B cell (primary cell): ENCODE measurements at regions not wholly inside any gene's neighbourhood (a gene's known extent, or its start where the extent isn't known, plus 50 kb on each side); places are given as distances from the start of the nearest gene placed in this dataset.

Experiments used
- ATAC-seq: fragments of 200-7000 bp; cut with Tn5 transposase; one replicate; pipeline ENCODE4 v1.10.0; 2021; ENCODE audit warnings: low read depth, mild to moderate bottlenecking, moderate number of reproducible peaks, moderate library complexity
- CTCF ChIA-PET: fragments of 350-600 bp; sonication (Branson Sonifier 250); formaldehyde crosslinking; loops from one replicate; lab custom pipeline; 2021; ENCODE audit warnings: antibody characterized with exemption, inconsistent platforms; lab: Charles Lee
- POLR2A ChIA-PET: fragments of 350-600 bp; sonication (Branson Sonifier 250); formaldehyde crosslinking; loops from one replicate; lab custom pipeline; 2021; ENCODE audit warnings: antibody characterized with exemption; lab: Charles Lee
- DNase-seq: peaks from one replicate; pipeline ENCODE4 v3.0.0; 2013
- H2AFZ ChIP-seq: 2 replicates; pipeline ENCODE4 v1.6.1; 2012; ENCODE audit warnings: mild to moderate bottlenecking, low read depth, low read length; ENCODE audit not compliant: insufficient read depth, poor library complexity, severe bottlenecking
- H3K27ac ChIP-seq, 2 donors: 1 replicate in 1 of 2; 2 replicates in 1 of 2; pipeline ENCODE4 v1.5.1; 2012 to 2013; ENCODE audit warnings: low read length in 2 of 2, mild to moderate bottlenecking in 2 of 2, moderate library complexity in 1 of 2
- H3K27me3 ChIP-seq, 4 experiments: fragments of 200-600 bp in 1 of 4; sonication (generic) in 1 of 4; replicated peaks in 1 of 4; 1 replicate in 2 of 4; 2 replicates in 2 of 4; pipeline versions ENCODE4 v1.6.1 to v1.7.0; 2013 to 2016; ENCODE audit warnings: low read length in 3 of 4, mild to moderate bottlenecking in 2 of 4, mixed read lengths in 1 of 4, moderate library complexity in 1 of 4; ENCODE audit not compliant: insufficient read depth in 4 of 4, control insufficient read depth in 3 of 4; ENCODE audit errors: control extremely low read depth in 1 of 4
- H3K36me3 ChIP-seq, 2 experiments: replicated peaks in 1 of 2; 1 replicate in 1 of 2; 2 replicates in 1 of 2; pipeline versions ENCODE4 v1.6.1 to v1.7.1; 2013; ENCODE audit warnings: low read length in 1 of 2; ENCODE audit not compliant: insufficient read depth in 2 of 2, control insufficient read depth in 1 of 2; ENCODE audit errors: control extremely low read depth in 1 of 2, extremely low read depth in 1 of 2
- H3K4me1 ChIP-seq, 2 donors: fragments of 200-600 bp in 1 of 2; sonication (generic) in 1 of 2; 1 replicate in 1 of 2; 2 replicates in 1 of 2; pipeline versions ENCODE4 v1.5.1 to v1.6.1; 2013 to 2017; ENCODE audit warnings: low read length in 2 of 2; ENCODE audit not compliant: control insufficient read depth in 2 of 2, insufficient read depth in 2 of 2
- H3K4me2 ChIP-seq: replicated peaks from 2 replicates; pipeline ENCODE3; 2012; ENCODE audit warnings: mild to moderate bottlenecking, low read depth, low read length; ENCODE audit not compliant: poor library complexity, severe bottlenecking
- H3K4me3 ChIP-seq, 5 experiments: fragments of 200-600 bp in 1 of 5; sonication (generic) in 1 of 5; 1 replicate in 3 of 5; 2 replicates in 2 of 5; pipeline versions ENCODE4 v1.5.1 to v1.7.0; 2011 to 2016; ENCODE audit warnings: low read length in 4 of 5, mild to moderate bottlenecking in 4 of 5, low read depth in 2 of 5, control low read depth in 1 of 5, moderate library complexity in 1 of 5; ENCODE audit not compliant: insufficient read depth in 1 of 5; ENCODE audit errors: control extremely low read depth in 1 of 5, extremely low read depth in 1 of 5
- H3K79me2 ChIP-seq: fragments of 200-600 bp; sonication (generic); one replicate; pipeline ENCODE4 v1.6.0; 2016; ENCODE audit warnings: low read length; ENCODE audit not compliant: control insufficient read depth, insufficient read depth
- H3K9ac ChIP-seq: fragments of 200-600 bp; sonication (generic); 2 replicates; pipeline ENCODE4 v1.6.1; 2017; ENCODE audit warnings: mild to moderate bottlenecking, low read length, moderate library complexity
- H3K9me3 ChIP-seq, 3 donors: one replicate each; pipeline versions ENCODE4 v1.6.1 to v1.7.1; 2013; ENCODE audit warnings: low read length in 2 of 3; ENCODE audit not compliant: control insufficient read depth in 2 of 3, insufficient read depth in 1 of 3; ENCODE audit errors: control extremely low read depth in 1 of 3
- H4K20me1 ChIP-seq: 2 replicates; pipeline ENCODE4 v1.6.0; 2012; ENCODE audit warnings: mild to moderate bottlenecking, low read length; ENCODE audit not compliant: insufficient read depth, control insufficient read depth, poor library complexity, severe bottlenecking
- H3K27ac Mint-ChIP-seq: one replicate; pipeline ENCODE4 v1.8.0; 2021; ENCODE audit warnings: mixed read lengths
- H3K27me3 Mint-ChIP-seq: one replicate; pipeline ENCODE4 v1.8.0; 2021; ENCODE audit warnings: mixed read lengths
- H3K4me1 Mint-ChIP-seq: one replicate; pipeline ENCODE4 v1.8.0; 2021; ENCODE audit warnings: mixed read lengths
- H3K4me3 Mint-ChIP-seq: one replicate; pipeline ENCODE4 v1.8.0; 2021; ENCODE audit warnings: mixed read lengths
- H3K9me3 Mint-ChIP-seq: one replicate; pipeline ENCODE4 v1.8.0; 2022; ENCODE audit warnings: mixed read lengths; ENCODE audit not compliant: insufficient read depth
- EZH2 ChIP-seq: IDR thresholded peaks from 2 replicates; pipeline ENCODE4 v1.6.1; 2012; ENCODE audit warnings: borderline replicate concordance, low read depth, mild to moderate bottlenecking, moderate library complexity, low read length; ENCODE audit not compliant: insufficient read depth, poor library complexity, severe bottlenecking
- WGBS: methylation state at CpG from one replicate; pipeline ENCODE4 v1.1.5; 2013; ENCODE audit warnings: missing lambda C conversion rate; ENCODE audit not compliant: insufficient coverage; 5-methylcytosine and 5-hydroxymethylcytosine counted together
- intact Hi-C: fragments of 100-400 bp; cut with micrococcal nuclease; formaldehyde crosslinking; loops from one replicate; pipeline ENCODE4 v1.10.0; 2022
- TF ChIP-seq, protein P1 (sequence below): fragments of 200-600 bp; IDR thresholded peaks from one replicate; pipeline ENCODE4 v1.8.0; 2022; ENCODE audit warnings: antibody characterized with exemption, mild to moderate bottlenecking

DNA sequence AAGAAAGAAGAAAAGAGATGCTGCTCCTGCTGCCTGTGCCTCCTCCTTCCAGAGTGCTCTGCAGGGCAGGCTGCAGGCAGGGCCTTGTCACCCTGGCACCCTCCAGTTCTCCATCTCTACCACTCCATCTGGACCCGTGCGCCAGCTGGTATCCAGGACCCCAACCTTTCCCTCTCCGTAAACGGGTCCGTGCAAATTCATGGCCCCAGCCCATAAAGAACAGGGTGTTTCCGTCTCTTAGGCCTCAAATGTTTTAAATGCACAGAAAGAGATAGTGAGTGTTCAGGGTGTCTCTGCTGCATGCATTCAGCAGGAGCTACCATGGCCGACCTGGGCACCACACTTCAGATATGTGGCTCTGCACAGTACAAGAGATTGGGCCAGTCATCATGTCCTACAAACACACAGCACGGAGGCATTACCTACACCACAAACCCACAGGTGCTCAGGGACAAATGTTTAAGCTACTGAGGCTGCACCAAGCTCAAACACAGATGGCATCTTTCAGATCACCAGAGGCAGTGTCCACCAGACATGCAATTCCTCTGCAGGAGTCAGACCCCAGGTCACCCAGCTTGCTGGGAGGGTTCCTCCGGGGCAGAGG, 258.1 kb downstream of the DLL1 start:
- intact Hi-C loops, result no loop called here
- Histone ChIP-seq H3K27ac (no peak overlapping the region), H3K9ac (no peak overlapping the region), H2AFZ (no peak overlapping the region), H3K36me3 (no peaks in the 10 kb centered on the region), H3K4me1 (no peaks in the 10 kb centered on the region), H3K27me3 (no peaks in the 10 kb centered on the region), H3K9me3 (peaks cover 0 to 26% (median 0%) of the 10 kb centered on the region in 3 donors), H3K4me2 (no peak overlapping the region), H3K79me2 (no peaks in the 10 kb centered on the region), H3K4me3 (no peak overlapping the region), H4K20me1 (no peaks in the 10 kb centered on the region)
- no peaks in the 10 kb centered on the region for H3K4me1 Mint-ChIP-seq
- 92% methylated on average over 7 of the region's 9 CpGs for WGBS
- H3K27ac Mint-ChIP-seq, result no peak overlapping the region
- POLR2A ChIA-PET, result no interaction called here
- H3K4me3 Mint-ChIP-seq, result no peak overlapping the region
- H3K27me3 Mint-ChIP-seq, result no peaks in the 10 kb centered on the region
- no peak for ATAC-seq
- H3K9me3 Mint-ChIP-seq, result no peaks in the 10 kb centered on the region
- DNase-seq, result no peak
- CTCF ChIA-PET, result no interaction called here
- TF ChIP-seq, protein P1, sequence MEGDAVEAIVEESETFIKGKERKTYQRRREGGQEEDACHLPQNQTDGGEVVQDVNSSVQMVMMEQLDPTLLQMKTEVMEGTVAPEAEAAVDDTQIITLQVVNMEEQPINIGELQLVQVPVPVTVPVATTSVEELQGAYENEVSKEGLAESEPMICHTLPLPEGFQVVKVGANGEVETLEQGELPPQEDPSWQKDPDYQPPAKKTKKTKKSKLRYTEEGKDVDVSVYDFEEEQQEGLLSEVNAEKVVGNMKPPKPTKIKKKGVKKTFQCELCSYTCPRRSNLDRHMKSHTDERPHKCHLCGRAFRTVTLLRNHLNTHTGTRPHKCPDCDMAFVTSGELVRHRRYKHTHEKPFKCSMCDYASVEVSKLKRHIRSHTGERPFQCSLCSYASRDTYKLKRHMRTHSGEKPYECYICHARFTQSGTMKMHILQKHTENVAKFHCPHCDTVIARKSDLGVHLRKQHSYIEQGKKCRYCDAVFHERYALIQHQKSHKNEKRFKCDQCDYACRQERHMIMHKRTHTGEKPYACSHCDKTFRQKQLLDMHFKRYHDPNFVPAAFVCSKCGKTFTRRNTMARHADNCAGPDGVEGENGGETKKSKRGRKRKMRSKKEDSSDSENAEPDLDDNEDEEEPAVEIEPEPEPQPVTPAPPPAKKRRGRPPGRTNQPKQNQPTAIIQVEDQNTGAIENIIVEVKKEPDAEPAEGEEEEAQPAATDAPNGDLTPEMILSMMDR, result no peak
- TF ChIP-seq EZH2, result no peak

DNA sequence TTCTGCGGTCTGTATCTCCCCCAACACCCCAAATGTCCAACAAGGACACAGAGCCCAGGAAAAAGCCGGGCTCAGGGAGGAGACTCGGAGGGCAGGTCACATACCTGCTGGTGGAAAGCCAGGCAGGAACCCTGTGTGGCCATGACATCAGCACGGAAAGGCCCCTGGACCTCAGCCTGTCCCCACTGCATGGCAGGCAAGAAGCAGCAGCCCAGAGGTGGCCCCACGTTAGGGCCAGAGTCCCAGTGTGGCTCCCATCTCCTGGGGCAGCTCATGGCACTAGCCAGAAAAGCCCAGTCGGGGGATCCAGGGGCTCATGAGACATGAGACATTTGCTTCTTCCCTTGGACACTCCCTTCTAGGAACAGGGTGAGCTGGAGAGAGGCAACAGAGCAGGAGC, 258.7 kb downstream of the DLL1 start:
- no peak for DNase-seq
- H3K4me3 Mint-ChIP-seq, result no peak overlapping the region
- Histone ChIP-seq H3K4me1 (no peaks in the 10 kb centered on the region), H3K9ac (no peak overlapping the region), H3K27ac (no peak overlapping the region), H3K27me3 (no peaks in the 10 kb centered on the region), H3K4me2 (no peak overlapping the region), H3K4me3 (no peak overlapping the region), H3K36me3 (no peaks in the 10 kb centered on the region), H4K20me1 (no peaks in the 10 kb centered on the region), H3K79me2 (no peaks in the 10 kb centered on the region), H2AFZ (no peak overlapping the region), H3K9me3 (peaks cover 0 to 26% (median 0%) of the 10 kb centered on the region in 3 donors)
- WGBS, result 84% methylated on average over 5 of the region's 6 CpGs
- no peaks in the 10 kb centered on the region for H3K27me3 Mint-ChIP-seq
- no peaks in the 10 kb centered on the region for H3K4me1 Mint-ChIP-seq
- ChIA-PET CTCF (no interaction called here), POLR2A (no interaction called here)
- no peak for ATAC-seq
- TF ChIP-seq, protein P1, result no peak
- no peak for TF ChIP-seq EZH2
- H3K27ac Mint-ChIP-seq, result no peak overlapping the region
- H3K9me3 Mint-ChIP-seq, result no peaks in the 10 kb centered on the region
- intact Hi-C loops, result no loop called here
